COLO668 (cell line): ENCODE measurements at regions not wholly inside any gene's neighbourhood (a gene's known extent, or its start where the extent isn't known, plus 50 kb on each side); places are given as distances from the start of the nearest gene placed in this dataset.

ENCODE experiments used
- DNase-seq: peaks from one replicate; lab custom pipeline; 2025; ENCODE audit not compliant: unreplicated experiment; lab: John Stamatoyannopoulos, UW

GRCh38 chr16:86824751-86825296 lies 246.5 kb downstream of the FOXL1 start:
- no peak for DNase-seq

GRCh38 chr16:86825631-86826030 lies 247.3 kb downstream of the FOXL1 start:
- no peak for DNase-seq

- no peak for DNase-seq
These were observed 248.6 kb downstream of the FOXL1 start for GRCh38 chr16:86826941-86827340.

GRCh38 chr16:86827521-86827920 lies 249.2 kb downstream of the FOXL1 start:
- no peak for DNase-seq

DNA sequence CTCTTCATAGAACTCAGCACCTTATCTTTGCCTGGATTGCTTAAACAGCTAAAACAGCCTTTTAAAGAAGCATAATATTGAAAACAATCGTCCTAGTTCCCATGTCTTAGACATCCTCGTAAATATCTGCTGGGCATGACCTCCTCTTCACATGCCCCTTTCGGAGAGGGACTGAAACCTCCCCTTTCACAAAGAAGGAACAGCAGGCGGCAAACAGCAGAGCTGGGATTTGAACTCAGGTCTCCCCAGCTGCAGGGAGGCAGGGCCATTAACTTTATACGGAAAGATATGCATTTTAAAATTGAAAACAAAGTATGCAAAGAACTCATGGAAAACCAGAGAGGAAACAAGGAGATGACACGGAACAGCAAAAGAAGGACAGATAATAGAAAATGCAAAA lies 249.9 kb downstream of the FOXL1 start:
- no peak for DNase-seq

- no peak for DNase-seq
These were observed 250.3 kb downstream of the FOXL1 start for GRCh38 chr16:86828653-86829052.

- no peak for DNase-seq
These were observed 253.0 kb downstream of the FOXL1 start for GRCh38 chr16:86831366-86831765.

DNA sequence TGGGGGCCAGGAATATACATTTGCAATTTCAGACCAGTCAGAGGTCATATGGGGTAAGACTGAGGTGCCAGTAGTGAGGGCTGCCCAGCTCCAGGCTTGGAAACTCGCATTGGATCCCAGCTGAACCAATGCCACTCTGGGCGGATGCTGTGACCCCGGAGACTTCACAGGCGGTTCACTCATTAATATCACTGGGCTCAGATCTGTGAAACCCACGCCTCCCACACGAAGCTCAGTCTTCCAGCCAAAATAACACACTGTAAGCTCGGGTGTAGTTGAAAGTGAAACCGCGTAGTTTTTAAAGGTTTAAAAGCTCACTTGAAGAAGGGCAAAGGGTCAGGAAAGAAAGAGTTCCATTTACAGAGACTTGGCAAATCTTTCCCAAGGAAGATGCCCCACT lies 254.8 kb downstream of the FOXL1 start:
- DNase-seq = no peak

GRCh38 chr16:86834451-86835035 lies 256.2 kb downstream of the FOXL1 start:
- DNase-seq = no peak

DNA sequence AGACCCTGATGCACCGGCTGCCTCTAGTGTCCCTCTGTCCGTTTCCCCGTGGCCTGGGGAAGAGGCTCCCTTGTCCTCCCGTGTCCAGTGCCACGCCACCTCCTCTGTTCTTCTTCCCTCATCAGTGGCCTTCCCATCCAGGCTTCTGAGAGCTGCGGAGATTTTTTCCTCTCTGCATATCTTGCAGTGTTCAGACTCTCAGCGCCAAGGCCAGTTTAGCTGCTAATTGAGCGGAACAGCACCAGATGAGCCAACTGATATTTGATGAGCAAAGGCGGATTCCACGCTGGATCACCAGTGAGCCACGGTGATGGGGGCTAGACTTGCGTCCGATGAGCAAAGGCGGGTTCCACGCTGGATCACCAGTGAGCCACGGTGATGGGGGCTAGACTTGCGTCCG lies 257.6 kb downstream of the FOXL1 start:
- DNase-seq = no peak

DNA sequence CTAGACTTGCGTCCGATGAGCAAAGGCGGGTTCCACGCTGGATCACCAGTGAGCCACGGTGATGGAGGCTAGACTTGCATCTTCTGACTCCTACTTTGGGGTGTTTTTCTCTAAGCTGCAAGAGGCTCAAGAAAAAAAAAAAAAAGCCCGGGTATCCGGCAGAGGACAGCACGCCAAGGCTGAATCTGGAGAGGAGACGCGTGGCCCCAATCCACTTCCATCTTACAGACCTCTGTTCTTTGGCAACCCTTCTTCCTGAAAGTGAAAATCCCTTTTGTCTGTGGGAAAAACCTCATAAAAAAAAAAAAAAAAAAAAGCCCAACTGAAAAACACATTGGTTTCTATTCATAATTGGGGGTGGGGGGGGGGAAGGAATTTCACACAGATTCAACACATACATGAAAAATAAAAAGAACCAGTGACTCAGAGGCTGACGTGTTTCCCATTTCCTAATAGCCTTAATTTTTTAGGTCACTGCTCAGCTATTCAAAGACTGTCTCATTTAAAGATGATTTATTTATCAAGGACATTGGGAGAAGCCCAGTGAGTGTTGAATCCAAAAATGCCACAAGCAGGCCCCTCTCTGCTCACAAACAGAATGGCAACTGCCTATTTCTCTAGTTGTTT lies 258.3 kb downstream of the FOXL1 start:
- no peak for DNase-seq

GRCh38 chr16:86843812-86844211 lies 265.5 kb downstream of the FOXL1 start:
- no peak for DNase-seq

GRCh38 chr16:86844695-86845094 lies 266.3 kb downstream of the FOXL1 start:
- DNase-seq = no peak

DNA sequence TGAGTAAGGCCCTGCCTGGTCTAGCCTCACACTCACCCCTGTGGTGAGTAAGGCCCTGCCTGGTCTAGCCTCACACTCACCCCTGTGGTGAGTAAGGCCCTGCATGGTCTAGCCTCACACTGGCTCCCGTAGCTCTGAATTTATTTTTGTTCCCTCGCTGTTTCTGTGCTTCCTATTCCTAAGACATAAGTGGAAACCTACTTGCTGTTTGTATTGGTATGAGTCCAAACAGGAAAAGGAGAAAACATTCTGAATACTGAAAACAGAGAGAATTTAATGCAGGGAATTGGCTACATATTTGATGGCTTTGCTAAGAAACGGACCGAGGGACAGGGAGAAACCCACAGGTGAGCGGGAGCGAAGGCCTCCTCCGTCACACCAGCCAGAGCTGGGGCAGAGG lies 267.8 kb downstream of the FOXL1 start:
- DNase-seq = no peak

DNA sequence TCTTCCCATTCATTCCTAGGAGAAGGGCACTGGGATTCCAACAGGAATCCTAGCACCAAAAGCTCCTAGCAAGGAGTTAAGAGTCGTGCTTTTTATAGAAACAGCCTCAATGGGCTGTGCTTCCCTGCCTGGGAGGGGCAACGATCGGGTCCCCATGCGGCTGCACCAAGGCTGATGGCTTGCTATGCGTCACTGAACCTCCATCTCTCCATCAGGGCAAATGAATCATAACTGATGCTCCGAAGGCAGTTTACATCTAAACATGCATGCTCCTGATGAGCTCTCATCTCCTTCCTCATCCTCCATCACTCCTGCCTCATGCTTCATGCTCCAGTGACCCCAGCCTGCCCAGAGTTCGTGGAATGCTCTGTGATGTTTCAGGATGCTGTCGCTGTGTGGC lies 270.5 kb downstream of the FOXL1 start:
- DNase-seq = no peak

- DNase-seq = no peak
These were observed 272.3 kb downstream of the FOXL1 start for GRCh38 chr16:86850670-86851069.

DNA sequence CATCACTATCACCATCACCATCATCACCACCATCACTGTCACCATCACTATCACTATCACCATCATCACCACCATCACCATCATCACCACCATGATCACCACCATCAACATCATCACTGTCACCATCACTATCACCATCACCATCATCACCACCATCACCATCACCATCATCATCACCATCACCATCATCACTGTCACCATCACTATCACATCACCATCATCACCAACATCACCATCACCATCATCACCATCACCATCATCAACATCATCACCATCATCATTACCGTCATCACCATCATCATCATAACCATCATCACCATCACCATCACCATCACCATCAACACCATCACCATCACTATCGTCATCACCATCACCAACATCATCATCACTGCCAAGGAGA lies 273.8 kb downstream of the FOXL1 start:
- DNase-seq = no peak

- DNase-seq = no peak
These were observed 275.8 kb downstream of the FOXL1 start for GRCh38 chr16:86854058-86854621.

DNA sequence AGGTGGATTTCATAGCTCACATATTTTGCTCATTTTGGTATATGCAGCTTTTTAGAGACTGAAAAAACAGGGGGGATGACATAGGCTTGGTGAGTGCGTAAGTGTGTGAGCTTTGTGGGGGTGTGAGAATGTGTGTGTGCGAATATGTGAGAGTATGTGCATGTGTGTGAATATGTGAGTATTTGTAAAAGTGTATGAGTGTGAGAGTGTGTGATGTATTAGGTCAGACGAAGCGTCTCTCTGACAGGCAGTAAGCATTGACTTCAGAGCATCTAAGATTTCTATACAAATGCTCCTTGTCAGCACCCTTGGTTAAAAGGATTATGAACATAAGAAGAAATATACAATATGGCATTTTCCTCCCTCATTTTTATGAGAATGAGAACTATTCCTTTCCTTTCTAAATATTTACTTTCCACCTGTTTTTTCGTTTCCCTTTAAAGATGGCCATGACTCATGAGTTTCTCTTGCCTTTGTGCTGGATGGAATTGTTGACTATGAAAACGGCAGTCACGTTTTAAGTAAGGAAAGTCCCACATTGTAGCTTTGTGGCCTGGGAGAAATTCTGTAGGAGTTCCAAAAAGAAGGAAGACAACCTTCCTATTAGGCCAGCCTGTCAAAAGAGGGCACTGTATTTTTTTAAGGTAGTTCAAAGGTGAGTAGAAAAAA lies 276.4 kb downstream of the FOXL1 start:
- no peak for DNase-seq

GRCh38 chr16:86856946-86857586 lies 278.7 kb downstream of the FOXL1 start:
- DNase-seq = no peak

DNA sequence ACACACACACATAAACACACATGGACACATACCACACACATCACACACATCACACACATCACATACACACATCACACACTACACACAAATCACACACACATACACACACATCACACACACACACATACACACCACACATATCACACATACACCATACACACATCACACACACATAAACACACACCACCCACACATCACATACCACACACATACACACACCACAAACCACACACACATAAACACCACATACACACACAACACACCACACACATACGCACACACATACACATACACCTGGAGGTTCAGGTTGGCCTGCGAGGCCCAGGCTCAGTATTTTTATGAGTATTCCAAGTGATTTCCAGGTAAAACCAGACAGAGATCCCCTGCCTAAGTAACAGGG lies 279.5 kb downstream of the FOXL1 start:
- no peak for DNase-seq

DNA sequence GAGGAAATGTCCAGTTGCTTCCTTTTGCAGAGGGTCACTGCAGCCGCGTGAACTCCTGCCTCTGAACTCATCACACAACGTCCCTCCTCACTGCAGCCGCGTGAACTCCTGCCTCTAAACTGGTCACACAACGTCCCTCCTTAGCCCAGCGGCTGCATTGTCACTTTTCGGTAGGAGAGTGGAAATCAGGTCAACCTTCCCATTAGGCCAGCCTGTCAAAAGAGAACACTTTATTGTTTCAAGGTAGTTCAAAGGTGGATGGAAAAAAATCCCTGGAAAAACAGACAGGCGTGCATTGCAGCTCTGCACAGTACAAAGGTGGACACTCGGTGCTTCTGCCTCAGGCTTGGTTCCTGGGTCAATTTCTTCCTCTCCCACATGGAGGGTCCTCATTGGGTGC lies 280.2 kb downstream of the FOXL1 start:
- no peak for DNase-seq
